ENCODE measurements at regions not wholly inside any gene's neighbourhood (a gene's known extent, or its start where the extent isn't known, plus 50 kb on each side); places are given as distances from the start of the nearest gene placed in this dataset.

DNA sequence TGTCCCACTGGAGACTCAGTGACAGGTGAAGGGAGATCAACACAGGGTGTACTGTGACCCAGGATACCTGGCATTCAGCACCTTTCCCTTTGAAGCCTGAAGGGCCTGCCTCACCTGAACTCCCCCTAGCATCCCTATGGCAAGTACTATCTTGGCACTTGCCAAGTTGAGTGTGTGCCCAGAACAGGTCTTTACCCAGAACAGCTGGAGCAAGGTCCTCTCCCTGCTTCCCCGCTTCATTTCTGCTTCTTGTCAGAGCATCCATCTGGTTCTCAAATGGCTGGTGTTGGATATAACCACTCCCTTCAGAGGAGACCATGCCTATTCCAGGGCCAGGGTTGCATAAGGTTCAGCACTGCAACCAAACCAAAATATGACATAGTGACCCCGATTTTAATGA is 73.0 kb downstream of the FAM43A start:
- Mint-ChIP-seq H3K27ac (no peak overlapping the region), H3K27me3 (peaks cover 22% of the 10 kb centered on the region), H3K4me3 (no peak overlapping the region), H3K36me3 (no peaks in the 10 kb centered on the region), H3K9me3 (no peaks in the 10 kb centered on the region), H3K4me1 (no peaks in the 10 kb centered on the region)

DNA sequence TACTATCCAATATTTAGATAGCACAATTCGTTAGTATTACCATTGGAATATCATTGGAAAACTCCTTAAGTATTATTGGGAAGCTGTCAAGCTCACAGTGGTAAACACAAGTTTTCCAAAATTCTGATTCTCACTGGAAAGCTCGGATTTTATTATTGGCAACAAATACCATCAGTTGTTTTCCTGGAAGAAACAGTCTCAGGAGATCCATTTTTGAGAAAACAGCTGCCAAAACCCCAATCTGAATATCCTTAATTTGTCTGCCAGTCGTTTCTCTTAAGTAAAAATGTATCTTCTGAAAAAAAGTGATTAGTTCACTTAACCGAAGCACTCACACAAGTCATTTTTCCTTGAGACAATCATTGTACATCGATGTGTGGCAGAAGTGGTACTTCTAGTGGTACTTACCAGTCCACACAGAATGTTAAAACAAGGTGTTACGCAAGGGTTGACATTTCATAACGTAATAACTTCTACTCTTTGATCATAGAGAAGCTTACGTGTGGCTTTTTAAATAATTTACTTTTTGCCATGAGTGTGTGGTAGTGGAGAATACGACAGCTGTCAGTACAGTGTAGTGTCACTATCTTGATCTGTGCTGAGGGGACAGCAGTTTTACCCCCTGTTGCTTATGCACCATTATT is 74.9 kb downstream of the FAM43A start:
- no peaks in the 10 kb centered on the region for H3K9me3 Mint-ChIP-seq
- H3K4me1 Mint-ChIP-seq = peaks cover 0 to 4% (median 3%) of the 10 kb centered on the region in 3 donors
- H3K4me3 Mint-ChIP-seq = no peak overlapping the region
- no peaks in the 10 kb centered on the region for H3K36me3 Mint-ChIP-seq
- peaks cover 29% of the 10 kb centered on the region for H3K27me3 Mint-ChIP-seq
- no peak overlapping the region for H3K27ac Mint-ChIP-seq

DNA sequence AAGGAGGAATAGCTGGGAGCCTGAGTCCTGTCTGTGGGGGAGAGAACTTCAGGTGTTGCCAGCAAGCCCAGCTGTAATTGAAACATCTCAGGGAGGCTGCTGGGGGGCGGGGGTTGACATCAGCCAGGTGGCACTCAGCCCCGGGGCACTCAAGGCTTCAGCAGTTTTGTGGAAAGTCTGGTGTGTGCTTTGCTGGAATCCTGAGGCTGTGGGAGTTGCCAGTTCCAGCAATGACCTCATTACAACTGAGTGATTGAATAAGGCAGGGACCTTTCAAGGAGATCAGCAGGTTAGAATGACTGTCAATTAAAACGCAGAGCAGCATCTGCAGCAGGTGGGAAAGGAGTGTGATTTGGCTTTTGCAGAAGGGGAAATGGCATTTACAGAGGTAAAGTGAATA is 75.7 kb downstream of the FAM43A start:
- H3K27me3 Mint-ChIP-seq = peaks cover 29% of the 10 kb centered on the region
- H3K4me3 Mint-ChIP-seq = no peak overlapping the region
- no peaks in the 10 kb centered on the region for H3K36me3 Mint-ChIP-seq
- H3K9me3 Mint-ChIP-seq = no peaks in the 10 kb centered on the region
- no peak overlapping the region for H3K27ac Mint-ChIP-seq
- H3K4me1 Mint-ChIP-seq = peaks cover 0 to 4% (median 3%) of the 10 kb centered on the region in 3 donors

DNA sequence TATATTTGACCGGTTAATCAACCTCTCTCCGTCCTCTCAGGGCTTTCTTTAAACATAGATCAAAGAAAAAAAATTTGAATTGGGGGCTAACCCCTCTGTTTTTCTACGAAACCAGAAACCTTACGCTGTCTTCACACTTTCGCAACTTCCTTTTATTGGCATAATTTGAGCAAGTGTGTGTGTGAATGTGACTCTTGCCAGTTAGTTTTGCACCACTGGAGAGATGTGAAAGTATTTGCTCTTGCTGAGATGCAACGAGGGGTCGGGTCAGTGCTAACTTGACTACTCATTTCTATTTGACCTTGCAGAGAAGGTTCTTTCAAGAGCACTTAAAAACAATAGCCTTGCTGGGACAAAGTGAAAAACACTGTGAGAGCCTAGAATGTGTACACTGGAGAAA is 81.2 kb downstream of the FAM43A start:
- no peaks in the 10 kb centered on the region for H3K36me3 Mint-ChIP-seq
- H3K27ac Mint-ChIP-seq = no peak overlapping the region
- peaks cover 17 to 25% (median 25%) of the 10 kb centered on the region in 3 donors for H3K4me1 Mint-ChIP-seq
- H3K9me3 Mint-ChIP-seq = no peaks in the 10 kb centered on the region
- H3K4me3 Mint-ChIP-seq = peak overlapping the region in 2 of 4 donors; percentile 4 to 49
- H3K27me3 Mint-ChIP-seq = peaks cover 14% of the 10 kb centered on the region

DNA sequence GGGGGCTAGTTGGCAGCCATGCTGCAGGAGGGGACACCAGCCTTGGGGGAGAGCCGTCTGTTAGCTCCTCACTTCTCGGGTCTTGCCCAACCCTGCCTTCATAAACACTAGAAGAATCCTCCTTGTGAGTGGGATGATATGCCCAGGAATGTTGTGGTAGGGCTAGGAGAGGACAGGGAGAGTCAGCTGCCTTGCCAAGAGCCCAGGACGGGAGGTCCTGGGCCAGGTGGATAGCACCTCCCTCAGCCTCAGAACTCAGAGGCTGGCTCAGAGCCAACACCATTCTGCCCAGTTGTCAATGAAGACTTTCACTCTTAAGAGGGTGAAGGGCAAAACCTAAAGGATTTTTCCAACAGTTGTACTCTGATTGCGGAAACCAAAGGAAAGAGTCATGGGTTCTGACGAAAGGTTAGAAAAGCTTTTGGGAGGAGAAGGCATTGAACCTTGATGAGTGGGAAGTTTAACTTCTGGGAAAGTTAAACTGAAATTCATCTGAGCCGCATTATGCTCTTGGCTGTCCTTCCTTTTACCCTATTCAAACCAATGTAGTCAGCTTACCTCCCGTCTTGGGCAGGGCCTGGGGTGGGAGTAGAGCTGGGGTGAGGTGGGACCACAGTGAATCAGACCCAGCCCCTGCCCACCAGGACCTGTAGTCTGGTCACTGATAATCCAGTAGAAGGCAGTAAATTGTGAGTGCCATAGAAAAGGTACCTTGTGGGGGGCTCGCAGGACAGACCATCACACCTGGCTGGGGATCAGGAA is 81.9 kb downstream of the FAM43A start:
- Mint-ChIP-seq H3K36me3 (no peaks in the 10 kb centered on the region), H3K27me3 (peaks cover 9% of the 10 kb centered on the region), H3K4me3 (peak overlapping the region in 2 of 4 donors; percentile 44 to 49), H3K4me1 (peaks cover 17 to 25% (median 25%) of the 10 kb centered on the region in 3 donors), H3K27ac (no peak overlapping the region), H3K9me3 (no peaks in the 10 kb centered on the region)

DNA sequence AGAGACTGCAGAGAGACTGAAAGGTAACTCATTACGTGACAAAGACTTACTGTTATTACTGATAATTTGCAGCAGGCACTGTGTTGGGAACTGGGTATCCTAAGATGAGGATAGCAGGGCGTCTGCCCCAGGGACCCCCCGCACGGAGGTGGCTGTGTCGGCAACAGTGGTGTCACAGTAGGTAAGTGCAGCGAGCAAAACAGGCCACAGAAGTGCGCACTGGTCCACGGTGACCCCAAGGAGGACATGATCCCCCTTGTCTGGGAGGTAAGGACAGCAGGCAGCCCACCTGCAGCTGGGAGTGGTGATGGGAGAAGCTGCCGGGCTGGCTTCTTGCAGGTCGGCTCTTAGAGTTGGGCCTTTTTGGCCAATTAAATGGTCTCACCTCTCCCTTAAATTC is 82.9 kb downstream of the FAM43A start:
- Mint-ChIP-seq H3K27ac (peak overlapping the region; percentile 13 to 92 (median 45)), H3K9me3 (no peaks in the 10 kb centered on the region), H3K4me3 (peak overlapping the region; percentile 73 to 95 (median 86)), H3K4me1 (peaks cover 17 to 27% (median 26%) of the 10 kb centered on the region in 3 donors), H3K36me3 (no peaks in the 10 kb centered on the region), H3K27me3 (peaks cover 11% of the 10 kb centered on the region)

DNA sequence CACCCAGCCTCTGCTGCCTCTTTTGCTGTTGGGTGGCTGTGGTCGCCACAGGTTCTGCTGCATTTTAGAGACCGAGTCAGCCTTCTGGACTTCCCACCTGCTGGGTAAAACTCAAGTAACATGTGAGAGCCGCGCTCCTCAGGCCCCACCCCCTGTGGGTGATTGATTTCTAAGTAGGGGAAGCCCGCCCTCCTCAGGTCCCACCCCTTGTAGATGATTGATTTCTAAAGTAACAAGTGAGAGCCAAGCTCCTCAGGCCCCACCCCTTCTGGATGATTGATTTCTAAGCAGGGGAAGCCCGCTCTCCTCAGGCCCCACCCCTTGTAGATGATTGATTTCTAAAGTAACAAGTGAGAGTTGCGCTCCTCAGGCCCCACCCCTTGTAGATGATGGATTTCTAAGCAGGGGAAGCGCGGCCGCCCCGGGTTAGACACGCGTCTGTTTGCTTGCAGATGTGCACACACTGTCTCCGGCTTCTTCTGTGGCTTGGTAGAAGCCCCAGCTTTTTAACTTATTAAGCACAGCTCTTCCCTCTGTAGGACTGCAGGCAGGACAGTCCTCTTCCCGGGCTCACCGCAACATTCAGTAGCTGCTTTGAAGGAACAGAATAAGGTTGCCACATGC is 83.4 kb downstream of the FAM43A start:
- Mint-ChIP-seq H3K36me3 (no peaks in the 10 kb centered on the region), H3K4me1 (peaks cover 17 to 30% (median 28%) of the 10 kb centered on the region in 3 donors), H3K27ac (peak overlapping the region; percentile 13 to 92 (median 45)), H3K4me3 (peak overlapping the region; percentile 73 to 95 (median 86)), H3K9me3 (no peaks in the 10 kb centered on the region), H3K27me3 (peaks cover 10% of the 10 kb centered on the region)

DNA sequence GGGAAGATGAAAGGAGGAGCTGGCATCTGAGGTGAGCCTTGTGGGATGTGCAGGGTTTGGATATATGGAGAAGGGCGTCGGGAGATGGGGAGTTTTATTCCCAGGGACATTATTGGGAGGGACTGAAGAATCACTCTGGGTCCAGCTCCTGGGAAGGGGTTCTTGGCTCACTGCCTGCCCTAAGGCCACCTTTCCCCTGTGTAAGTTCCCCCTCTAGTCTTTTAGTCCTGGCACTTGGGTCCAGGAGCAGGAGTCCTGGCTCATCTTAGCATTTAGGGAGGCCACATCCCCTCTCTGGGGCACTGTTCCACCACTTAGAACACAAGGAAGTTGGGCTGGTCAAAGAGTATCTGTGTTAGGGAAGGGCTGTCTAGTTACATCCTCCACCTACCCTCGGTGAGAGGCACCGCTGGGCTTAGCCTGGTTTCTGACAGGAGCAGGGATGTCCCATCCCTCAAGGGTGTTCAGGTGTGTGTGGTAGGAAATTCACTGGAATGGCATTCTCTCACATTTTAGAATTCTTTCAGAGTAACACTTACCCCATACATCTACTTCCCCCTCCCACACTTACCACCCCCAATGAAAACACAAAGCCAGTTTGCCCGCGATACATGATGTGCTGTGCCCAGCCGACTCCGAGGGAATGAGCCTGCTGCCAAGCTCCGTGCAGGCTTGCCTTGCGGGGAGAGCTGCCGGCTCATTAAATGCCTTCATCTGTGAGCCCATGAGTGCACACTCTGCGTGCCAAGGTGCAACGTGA is 86.7 kb downstream of the FAM43A start:
- no peaks in the 10 kb centered on the region for H3K9me3 Mint-ChIP-seq
- no peaks in the 10 kb centered on the region for H3K36me3 Mint-ChIP-seq
- H3K27ac Mint-ChIP-seq = no peak overlapping the region
- H3K4me3 Mint-ChIP-seq = no peak overlapping the region
- peaks cover 7 to 24% (median 17%) of the 10 kb centered on the region in 3 donors for H3K4me1 Mint-ChIP-seq
- peaks cover 2% of the 10 kb centered on the region for H3K27me3 Mint-ChIP-seq

DNA sequence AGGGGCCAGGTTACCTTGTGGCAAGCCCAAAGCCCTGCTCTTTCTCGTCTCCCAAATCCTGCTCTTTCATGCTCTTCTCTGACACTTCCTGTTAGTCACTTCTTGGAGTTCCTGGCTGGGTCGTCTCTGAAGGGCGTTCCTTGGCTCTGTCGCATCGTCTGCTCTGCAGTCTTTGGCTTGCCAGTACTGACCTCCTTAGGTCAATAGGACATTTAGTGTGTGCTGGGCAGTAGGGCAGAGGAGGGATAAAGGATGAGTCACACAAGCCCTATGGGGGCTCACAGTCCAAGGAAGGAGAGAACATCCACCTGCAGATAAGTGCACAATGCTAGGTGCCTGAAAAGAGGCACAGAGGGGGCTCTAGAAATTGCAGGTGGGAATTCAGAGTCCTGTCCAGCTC is 87.5 kb downstream of the FAM43A start:
- peaks cover 6% of the 10 kb centered on the region for H3K27me3 Mint-ChIP-seq
- H3K4me3 Mint-ChIP-seq = no peak overlapping the region
- no peaks in the 10 kb centered on the region for H3K9me3 Mint-ChIP-seq
- peaks cover 7 to 24% (median 17%) of the 10 kb centered on the region in 3 donors for H3K4me1 Mint-ChIP-seq
- H3K27ac Mint-ChIP-seq = peak overlapping the region in 1 of 3 donors; percentile 17
- H3K36me3 Mint-ChIP-seq = no peaks in the 10 kb centered on the region

DNA sequence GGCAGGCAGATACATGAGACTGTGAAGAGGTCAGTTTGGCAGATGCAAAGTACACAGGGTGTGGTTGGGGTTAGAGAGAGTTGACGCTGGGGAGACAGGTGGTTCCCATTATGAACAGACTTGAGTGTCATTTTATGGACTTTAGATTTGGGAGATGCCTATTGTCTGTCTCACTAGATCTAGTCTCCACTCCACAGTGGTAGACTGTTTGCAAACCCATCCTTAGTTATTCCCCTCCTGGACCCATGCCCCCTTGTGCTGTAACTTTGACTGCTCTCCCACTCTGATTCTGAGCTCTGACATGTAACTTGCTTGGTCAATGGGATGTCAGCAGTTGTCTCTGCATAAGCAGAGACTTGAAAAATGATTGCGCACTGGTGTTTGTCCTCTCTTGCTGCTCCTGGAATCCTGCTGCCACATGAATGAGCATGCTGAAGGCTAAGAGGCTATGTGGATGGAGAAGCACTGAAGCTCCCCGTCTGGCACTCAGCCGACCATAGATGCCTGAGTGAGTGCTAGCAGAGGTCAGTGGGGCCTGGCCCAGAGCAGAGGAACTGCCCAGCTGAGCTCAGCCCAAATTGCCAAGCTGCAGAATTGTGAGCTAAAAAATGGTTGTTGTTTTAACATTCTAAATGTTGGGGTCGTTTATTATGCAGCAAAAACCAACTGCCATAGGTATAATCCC is 88.2 kb downstream of the FAM43A start:
- no peak overlapping the region for H3K4me3 Mint-ChIP-seq
- no peaks in the 10 kb centered on the region for H3K36me3 Mint-ChIP-seq
- H3K4me1 Mint-ChIP-seq = peaks cover 4 to 19% (median 16%) of the 10 kb centered on the region in 3 donors
- H3K27me3 Mint-ChIP-seq = peaks cover 10% of the 10 kb centered on the region
- H3K27ac Mint-ChIP-seq = peak overlapping the region in 1 of 3 donors; percentile 17
- H3K9me3 Mint-ChIP-seq = no peaks in the 10 kb centered on the region

DNA sequence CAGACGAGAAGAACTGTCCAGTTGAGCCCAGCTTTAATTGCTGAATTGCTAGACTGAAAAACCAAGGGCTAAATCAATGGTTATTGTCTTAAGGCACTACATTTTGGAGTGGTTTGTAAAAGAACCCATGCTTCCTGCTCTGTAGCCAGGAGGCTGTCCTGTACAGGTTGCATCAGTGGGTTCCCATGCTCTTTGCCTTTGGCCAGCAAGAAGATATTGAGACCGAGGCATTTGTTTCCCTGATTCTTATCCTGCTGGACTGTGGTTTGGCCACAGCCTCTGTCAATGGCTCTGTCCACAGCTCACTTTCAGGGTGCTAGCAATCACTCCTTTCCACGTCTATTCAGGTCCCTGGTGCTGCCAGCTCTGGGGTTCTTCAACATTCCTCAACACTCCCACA is 89.6 kb downstream of the FAM43A start:
- Mint-ChIP-seq H3K36me3 (no peaks in the 10 kb centered on the region), H3K9me3 (peaks cover 0 to 1% (median 0%) of the 10 kb centered on the region in 3 donors), H3K27me3 (peaks cover 14% of the 10 kb centered on the region), H3K27ac (no peak overlapping the region), H3K4me3 (no peak overlapping the region), H3K4me1 (peaks cover 0 to 10% (median 7%) of the 10 kb centered on the region in 3 donors)

DNA sequence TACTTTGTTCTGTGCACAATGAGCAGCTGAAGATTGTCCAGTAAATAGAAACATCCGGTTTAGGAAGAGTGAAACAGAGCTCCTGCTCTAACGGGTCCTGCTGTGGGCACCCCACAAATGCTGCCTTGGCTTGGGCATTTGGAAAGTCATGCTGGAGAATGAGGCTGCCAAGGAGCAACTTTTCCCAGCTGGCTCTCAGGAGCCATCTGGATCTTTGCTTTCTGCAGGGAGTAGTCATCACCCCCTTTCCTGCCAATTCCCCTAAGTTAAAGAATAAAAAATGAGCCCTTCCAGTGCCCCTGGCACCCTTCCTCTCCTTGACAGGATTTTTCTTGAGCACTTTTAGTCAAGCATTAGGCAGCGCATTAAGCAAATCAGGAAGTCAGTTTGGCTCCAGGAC is 90.0 kb downstream of the FAM43A start:
- H3K27me3 Mint-ChIP-seq = peaks cover 14% of the 10 kb centered on the region

DNA sequence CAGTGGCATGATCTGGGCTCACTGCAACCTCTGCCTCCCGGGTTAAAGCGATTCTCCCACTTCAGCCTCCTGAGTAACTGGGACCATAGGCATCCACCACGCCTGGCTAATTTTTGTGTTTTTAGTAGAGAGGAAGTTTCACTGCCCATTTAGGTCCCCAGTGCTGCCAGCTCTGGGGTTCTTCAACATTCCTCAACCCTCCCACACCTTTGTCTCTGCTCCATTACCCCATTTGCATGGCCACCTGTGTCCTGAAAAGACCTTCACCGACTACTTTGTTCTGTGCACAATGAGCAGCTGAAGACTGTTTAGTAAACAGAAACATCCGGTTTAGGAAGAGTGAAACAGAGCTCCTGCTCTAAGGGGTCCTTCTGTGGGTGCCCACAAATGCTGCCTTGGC is 92.0 kb downstream of the FAM43A start:
- Mint-ChIP-seq H3K9me3 (peaks cover 0 to 1% (median 0%) of the 10 kb centered on the region in 3 donors), H3K27me3 (peaks cover 14% of the 10 kb centered on the region), H3K36me3 (no peaks in the 10 kb centered on the region), H3K4me1 (peaks cover 0 to 7% (median 3%) of the 10 kb centered on the region in 3 donors), H3K4me3 (no peak overlapping the region), H3K27ac (no peak overlapping the region)

More for the DNA sequence above, 90.0 kb downstream of the FAM43A start:
- Mint-ChIP-seq H3K36me3 (no peaks in the 10 kb centered on the region), H3K27ac (no peak overlapping the region), H3K9me3 (peaks cover 0 to 1% (median 0%) of the 10 kb centered on the region in 3 donors), H3K4me3 (no peak overlapping the region), H3K4me1 (peaks cover 0 to 9% (median 5%) of the 10 kb centered on the region in 3 donors)

DNA sequence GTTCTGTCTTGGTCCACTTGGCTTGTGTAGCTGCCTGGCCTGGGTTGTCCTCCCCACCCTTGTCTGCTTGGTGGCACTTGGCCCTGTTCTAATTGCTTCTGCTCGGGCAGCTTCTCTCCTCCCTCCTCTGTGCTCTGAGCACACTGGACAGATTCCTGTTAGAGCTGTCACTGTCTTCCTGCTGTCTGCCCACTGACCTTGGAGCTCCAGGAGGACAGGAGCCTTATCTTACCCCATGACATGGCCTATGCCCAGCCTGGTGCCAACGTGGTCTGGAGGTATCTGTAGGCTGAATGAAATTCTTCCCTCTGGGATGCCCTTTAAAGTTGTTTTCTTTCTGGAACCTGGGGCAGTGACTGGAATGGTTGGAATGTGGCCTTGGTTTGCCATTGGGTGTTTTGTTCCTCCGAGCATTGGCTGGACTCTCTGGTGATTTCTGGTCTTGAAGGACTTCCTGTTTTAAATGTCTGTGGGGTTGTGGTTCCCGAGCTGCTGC is 94.1 kb downstream of the FAM43A start:
- peaks cover 0 to 1% (median 0%) of the 10 kb centered on the region in 3 donors for H3K9me3 Mint-ChIP-seq
- H3K27me3 Mint-ChIP-seq = peaks cover 12% of the 10 kb centered on the region
- H3K36me3 Mint-ChIP-seq = no peaks in the 10 kb centered on the region
- no peak overlapping the region for H3K4me3 Mint-ChIP-seq
- peaks cover 0 to 3% (median 0%) of the 10 kb centered on the region in 3 donors for H3K4me1 Mint-ChIP-seq
- no peak overlapping the region for H3K27ac Mint-ChIP-seq

All from IgD-negative memory B cell (primary cell).